Upper lobe of left lung (tissue), 4 donors: ENCODE measurements at regions not wholly inside any gene's neighbourhood (a gene's known extent, or its start where the extent isn't known, plus 50 kb on each side); places are given as distances from the start of the nearest gene placed in this dataset.
A peak's percentile ranks its signal among the peaks of the same experiment; 100 is the strongest.

Source experiments
- CTCF ChIP-seq, 6 experiments: fragments of 450-650 bp in 4 of 6; fragments of 200-600 bp in 2 of 6; sonication (generic) in 2 of 6; IDR thresholded peaks; one replicate each; pipeline ENCODE4 v1.5.1; 2016 to 2019; ENCODE audit warnings: antibody characterized with exemption in 6 of 6
- POLR2AphosphoS5 ChIP-seq, 2 donors: sonication (generic); formaldehyde crosslinking; IDR thresholded peaks; one replicate each; pipeline ENCODE4 v1.5.1; 2017; ENCODE audit warnings: antibody characterized with exemption in 2 of 2

- TF ChIP-seq CTCF (IDR thresholded peaks at IDR 0.05) (peak in 5 of 6 experiments; percentile 29 to 61 (median 40)), POLR2AphosphoS5 (IDR thresholded peaks at IDR 0.05) (no peak)
Observed at GRCh38 chr15:98177966-98178592, 217.6 kb downstream of the ARRDC4 start.
